RWPE2 (cell line): ENCODE measurements at regions not wholly inside any gene's neighbourhood (a gene's known extent, or its start where the extent isn't known, plus 50 kb on each side); places are given as distances from the start of the nearest gene placed in this dataset.

Experiments
- ATAC-seq: fragments of 200-7000 bp; cut with Tn5 transposase; 3 replicates; pipeline ENCODE4 v1.9.1; 2021; ENCODE audit warnings: low read depth
- DNase-seq: peaks from one replicate; pipeline ENCODE4 v3.0.0-alpha.2; 2020; ENCODE audit warnings: low spot score
- H3K27ac ChIP-seq: fragments of 450-650 bp; 2 replicates; pipeline ENCODE4 v1.5.1; 2017; ENCODE audit warnings: mild to moderate bottlenecking; ENCODE audit not compliant: poor library complexity, severe bottlenecking
- H3K27me3 ChIP-seq: fragments of 250-450 bp; sonication (Bioruptor Pico); 2 replicates; pipeline ENCODE4 v1.5.1; 2021; ENCODE audit warnings: mild to moderate bottlenecking, moderate library complexity; ENCODE audit not compliant: insufficient read depth, poor library complexity, severe bottlenecking
- H3K36me3 ChIP-seq: fragments of 250-450 bp; sonication (Bioruptor Pico); 2 replicates; pipeline ENCODE4 v1.5.1; 2020; ENCODE audit warnings: low read depth, mild to moderate bottlenecking, moderate library complexity
- H3K4me1 ChIP-seq: fragments of 250-450 bp; sonication (Bioruptor Pico); 2 replicates; pipeline ENCODE4 v1.5.1; 2021; ENCODE audit warnings: mild to moderate bottlenecking, moderate library complexity; ENCODE audit not compliant: insufficient read depth, poor library complexity, severe bottlenecking
- H3K4me3 ChIP-seq: fragments of 250-450 bp; sonication (Bioruptor Pico); 2 replicates; pipeline ENCODE4 v1.5.1; 2021; ENCODE audit warnings: mild to moderate bottlenecking, moderate library complexity; ENCODE audit not compliant: severe bottlenecking
- H3K9me3 ChIP-seq: fragments of 250-450 bp; sonication (Bioruptor Pico); 2 replicates; pipeline ENCODE4 v1.5.1; 2021; ENCODE audit warnings: mild to moderate bottlenecking, moderate library complexity; ENCODE audit not compliant: severe bottlenecking
- TF ChIP-seq, protein P1 (sequence below): fragments of 450-650 bp; IDR thresholded peaks from one replicate; pipeline ENCODE4 v1.5.1; 2017; ENCODE audit warnings: mild to moderate bottlenecking, moderate library complexity; ENCODE audit not compliant: poor library complexity, severe bottlenecking

DNA sequence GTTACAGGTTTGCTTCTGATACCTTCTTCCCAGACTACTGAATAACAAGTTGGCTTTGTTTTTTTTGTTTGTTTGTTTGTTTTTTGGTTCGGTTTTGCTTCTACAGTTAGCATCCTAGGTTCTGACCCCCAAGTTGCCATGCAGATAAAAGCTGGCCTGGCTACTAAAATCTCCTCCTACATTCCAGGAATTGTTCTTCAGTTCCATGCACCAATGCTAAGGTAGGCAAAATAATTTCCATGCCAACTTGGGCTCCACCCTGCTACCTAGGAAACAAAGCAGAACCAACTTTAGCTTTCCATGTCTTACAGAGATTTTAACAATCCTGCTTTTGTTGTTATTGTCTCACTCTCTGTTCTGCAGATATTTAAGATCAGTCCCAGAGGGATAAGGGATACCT lies 495.5 kb upstream of the SOX9 start:
- Histone ChIP-seq H3K27me3 (no peaks in the 10 kb centered on the region), H3K36me3 (no peaks in the 10 kb centered on the region), H3K4me3 (no peak overlapping the region), H3K27ac (no peak overlapping the region), H3K4me1 (no peaks in the 10 kb centered on the region), H3K9me3 (no peaks in the 10 kb centered on the region)
- TF ChIP-seq, protein P1, sequence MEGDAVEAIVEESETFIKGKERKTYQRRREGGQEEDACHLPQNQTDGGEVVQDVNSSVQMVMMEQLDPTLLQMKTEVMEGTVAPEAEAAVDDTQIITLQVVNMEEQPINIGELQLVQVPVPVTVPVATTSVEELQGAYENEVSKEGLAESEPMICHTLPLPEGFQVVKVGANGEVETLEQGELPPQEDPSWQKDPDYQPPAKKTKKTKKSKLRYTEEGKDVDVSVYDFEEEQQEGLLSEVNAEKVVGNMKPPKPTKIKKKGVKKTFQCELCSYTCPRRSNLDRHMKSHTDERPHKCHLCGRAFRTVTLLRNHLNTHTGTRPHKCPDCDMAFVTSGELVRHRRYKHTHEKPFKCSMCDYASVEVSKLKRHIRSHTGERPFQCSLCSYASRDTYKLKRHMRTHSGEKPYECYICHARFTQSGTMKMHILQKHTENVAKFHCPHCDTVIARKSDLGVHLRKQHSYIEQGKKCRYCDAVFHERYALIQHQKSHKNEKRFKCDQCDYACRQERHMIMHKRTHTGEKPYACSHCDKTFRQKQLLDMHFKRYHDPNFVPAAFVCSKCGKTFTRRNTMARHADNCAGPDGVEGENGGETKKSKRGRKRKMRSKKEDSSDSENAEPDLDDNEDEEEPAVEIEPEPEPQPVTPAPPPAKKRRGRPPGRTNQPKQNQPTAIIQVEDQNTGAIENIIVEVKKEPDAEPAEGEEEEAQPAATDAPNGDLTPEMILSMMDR: no peak
- no peak for ATAC-seq
- no peak for DNase-seq

DNA sequence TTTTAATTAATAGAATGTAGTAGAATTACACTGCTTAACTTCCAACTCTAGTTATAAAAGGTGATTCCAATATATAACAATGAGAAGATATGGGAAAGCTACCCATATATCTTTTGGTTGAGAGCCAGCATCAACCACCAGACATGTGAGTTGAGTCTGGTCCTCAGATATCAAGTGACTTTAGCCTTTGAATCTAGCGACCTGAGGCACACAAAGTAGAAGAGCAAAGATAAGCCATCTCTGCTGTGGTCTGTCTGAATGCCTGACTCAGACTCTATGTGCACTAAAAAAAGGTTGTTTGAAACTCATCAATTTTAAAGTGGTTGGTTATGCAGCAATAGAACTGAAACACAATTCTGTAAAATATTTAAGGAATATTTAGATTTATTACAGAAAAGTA lies 492.5 kb upstream of the SOX9 start:
- no peak for ATAC-seq

DNA sequence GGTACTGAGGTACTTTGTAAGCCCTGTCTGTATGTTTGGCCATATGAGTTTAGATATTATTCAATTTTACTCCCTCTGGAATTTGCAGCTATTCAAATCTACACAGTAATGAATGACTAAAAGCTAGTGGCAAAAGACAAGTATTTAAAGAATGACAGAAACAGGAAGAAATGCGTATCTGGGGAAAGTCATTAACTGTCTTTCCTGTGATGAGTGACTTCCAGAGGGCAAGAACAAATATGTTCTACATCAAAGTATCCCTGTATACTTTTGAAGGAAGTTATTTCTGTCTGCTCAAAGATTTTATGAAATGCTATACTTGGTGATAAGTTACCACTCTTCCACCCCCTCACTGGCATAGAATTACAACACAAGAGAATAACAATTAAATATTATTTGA lies 489.3 kb upstream of the SOX9 start:
- DNase-seq (no peak), ATAC-seq (peak; percentile 10; the same call in 2 of the 3 replicates)
- Histone ChIP-seq H3K9me3 (no peaks in the 10 kb centered on the region), H3K4me1 (peaks cover 46% of the 10 kb centered on the region), H3K36me3 (no peaks in the 10 kb centered on the region), H3K27me3 (no peaks in the 10 kb centered on the region), H3K27ac (peak overlapping the region; percentile 98), H3K4me3 (no peak overlapping the region)
- TF ChIP-seq, protein P1: no peak

More for the DNA sequence above, 492.5 kb upstream of the SOX9 start:
- H3K36me3 ChIP-seq: no peaks in the 10 kb centered on the region
- H3K4me3 ChIP-seq: no peak overlapping the region
- no peak overlapping the region for H3K27ac ChIP-seq
- DNase-seq: no peak
- TF ChIP-seq, protein P1: no peak
- no peaks in the 10 kb centered on the region for H3K27me3 ChIP-seq
- H3K9me3 ChIP-seq: no peaks in the 10 kb centered on the region
- H3K4me1 ChIP-seq: peaks cover 26% of the 10 kb centered on the region

DNA sequence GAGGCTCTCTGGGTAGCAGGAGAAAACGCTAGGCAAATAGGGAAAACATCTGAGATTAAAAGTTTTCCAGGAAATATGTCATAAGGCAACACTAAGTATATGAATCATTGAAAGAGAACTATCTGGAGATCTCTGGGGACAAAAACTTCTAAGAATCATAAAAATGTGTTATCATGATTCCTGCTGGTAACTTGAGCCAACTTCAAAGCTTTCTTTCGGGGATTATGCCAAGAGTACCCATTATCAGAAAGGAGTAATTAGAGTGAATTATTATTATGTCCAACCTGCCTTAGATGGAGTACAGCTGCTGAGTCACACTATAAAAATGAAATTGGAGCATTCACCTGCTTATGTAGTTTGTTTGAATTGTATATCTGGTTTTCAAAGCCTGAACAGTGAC lies 488.5 kb upstream of the SOX9 start:
- Histone ChIP-seq H3K4me1 (peaks cover 46% of the 10 kb centered on the region), H3K9me3 (no peaks in the 10 kb centered on the region), H3K4me3 (no peak overlapping the region), H3K27me3 (no peaks in the 10 kb centered on the region), H3K36me3 (no peaks in the 10 kb centered on the region), H3K27ac (peak overlapping the region; percentile 98)
- ATAC-seq: peak; percentile 26
- TF ChIP-seq, protein P1: no peak
- no peak for DNase-seq

DNA sequence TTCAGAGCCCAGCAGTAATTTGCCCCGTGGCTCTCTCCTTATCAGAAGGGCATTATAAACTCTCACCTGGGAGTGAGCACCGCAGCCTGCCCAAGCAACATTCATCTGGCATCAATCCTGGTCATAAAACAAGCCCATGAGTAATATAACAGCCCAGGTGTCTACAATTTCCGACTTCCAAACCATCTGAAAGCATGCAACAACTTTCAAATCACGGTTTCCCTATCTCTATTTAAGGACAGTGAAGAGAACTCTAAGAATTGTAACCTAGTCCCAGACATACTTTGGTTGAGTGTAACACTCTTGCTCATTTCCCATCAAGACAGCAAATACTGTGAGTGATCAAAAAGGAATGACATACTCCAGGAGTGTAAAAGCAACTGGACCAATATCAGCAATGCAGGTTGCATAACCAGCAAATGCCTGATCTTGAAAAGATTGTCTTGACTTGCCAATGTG lies 487.4 kb upstream of the SOX9 start:
- Histone ChIP-seq H3K27ac (peak overlapping the region; percentile 98), H3K4me3 (no peak overlapping the region), H3K4me1 (peaks cover 46% of the 10 kb centered on the region), H3K9me3 (no peaks in the 10 kb centered on the region), H3K27me3 (no peaks in the 10 kb centered on the region), H3K36me3 (no peaks in the 10 kb centered on the region)
- ATAC-seq: peak; percentile 91
- peak; percentile 78 for DNase-seq
- TF ChIP-seq, protein P1: no peak
